ENCODE measurements at regions not wholly inside any gene's neighbourhood (a gene's known extent, or its start where the extent isn't known, plus 50 kb on each side); places are given as distances from the start of the nearest gene placed in this dataset.

- Histone ChIP-seq H3K27me3 (ENCODE audit: control insufficient read depth in 1 of 2, insufficient read depth in 2 of 2, low read length in 2 of 2) (peaks cover 0 to 3% of the 10 kb centered on the region in 2 experiments; a peak in 2 of 5 replicates), H2AFZ (ENCODE audit: low read length) (no peak overlapping the region), H3K36me3 (replicated peaks in 1 of 2; ENCODE audit: control insufficient read depth in 1 of 2, insufficient read depth in 2 of 2, low read length in 2 of 2) (no peaks in the 10 kb centered on the region), H3K9me3 (ENCODE audit: low read length) (no peaks in the 10 kb centered on the region), H3K4me3 (replicated peaks in 1 of 3; ENCODE audit: insufficient read depth in 1 of 3, low read depth in 2 of 3, low read length in 3 of 3) (no peak overlapping the region), H3K4me1 (ENCODE audit: insufficient read depth, low read length) (no peaks in the 10 kb centered on the region), H3K27ac (ENCODE audit: extremely low read length, insufficient read depth, low read length) (no peak overlapping the region), H3K9ac (ENCODE audit: insufficient read depth, low read depth, low read length) (no peak overlapping the region), H3K79me2 (ENCODE audit: insufficient read depth, low read length) (no peaks in the 10 kb centered on the region), H4K20me1 (ENCODE audit: insufficient read depth, low read length) (no peaks in the 10 kb centered on the region), H3K4me2 (ENCODE audit: low read depth, low read length) (no peak overlapping the region)
- 0% methylated on average over 1 of the region's 2 CpGs for WGBS (ENCODE audit: low lambda C conversion rate)
- ChIA-PET POLR2A (no interaction called here), CTCF (ENCODE audit: low intra/inter-chr PET ratio, low total read pairs) (no interaction called here)
- BruUV-seq (replicated peaks): no TSS peak
- in situ Hi-C loops (cut with HindIII; ENCODE audit: extremely low pct_ligation_motif_present, low pct_unique_long_range_greater_than_20kb): no loop called here
- FAIRE-seq (no peak), DNase-seq (ENCODE audit: low spot score) (no peak), ATAC-seq (no peak)
- TF ChIP-seq, protein P1, sequence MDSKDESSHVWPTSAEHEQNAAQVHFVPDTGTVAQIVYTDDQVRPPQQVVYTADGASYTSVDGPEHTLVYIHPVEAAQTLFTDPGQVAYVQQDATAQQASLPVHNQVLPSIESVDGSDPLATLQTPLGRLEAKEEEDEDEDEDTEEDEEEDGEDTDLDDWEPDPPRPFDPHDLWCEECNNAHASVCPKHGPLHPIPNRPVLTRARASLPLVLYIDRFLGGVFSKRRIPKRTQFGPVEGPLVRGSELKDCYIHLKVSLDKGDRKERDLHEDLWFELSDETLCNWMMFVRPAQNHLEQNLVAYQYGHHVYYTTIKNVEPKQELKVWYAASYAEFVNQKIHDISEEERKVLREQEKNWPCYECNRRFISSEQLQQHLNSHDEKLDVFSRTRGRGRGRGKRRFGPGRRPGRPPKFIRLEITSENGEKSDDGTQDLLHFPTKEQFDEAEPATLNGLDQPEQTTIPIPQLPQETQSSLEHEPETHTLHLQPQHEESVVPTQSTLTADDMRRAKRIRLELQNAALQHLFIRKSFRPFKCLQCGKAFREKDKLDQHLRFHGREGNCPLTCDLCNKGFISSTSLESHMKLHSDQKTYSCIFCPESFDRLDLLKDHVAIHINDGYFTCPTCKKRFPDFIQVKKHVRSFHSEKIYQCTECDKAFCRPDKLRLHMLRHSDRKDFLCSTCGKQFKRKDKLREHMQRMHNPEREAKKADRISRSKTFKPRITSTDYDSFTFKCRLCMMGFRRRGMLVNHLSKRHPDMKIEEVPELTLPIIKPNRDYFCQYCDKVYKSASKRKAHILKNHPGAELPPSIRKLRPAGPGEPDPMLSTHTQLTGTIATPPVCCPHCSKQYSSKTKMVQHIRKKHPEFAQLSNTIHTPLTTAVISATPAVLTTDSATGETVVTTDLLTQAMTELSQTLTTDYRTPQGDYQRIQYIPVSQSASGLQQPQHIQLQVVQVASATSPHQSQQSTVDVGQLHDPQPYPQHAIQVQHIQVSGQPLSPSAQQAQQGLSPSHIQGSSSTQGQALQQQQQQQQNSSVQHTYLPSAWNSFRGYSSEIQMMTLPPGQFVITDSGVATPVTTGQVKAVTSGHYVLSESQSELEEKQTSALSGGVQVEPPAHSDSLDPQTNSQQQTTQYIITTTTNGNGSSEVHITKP (CRISPR knock-in tag; IDR thresholded peaks at IDR 0.05; ENCODE audit: low read depth): no peak
- TF ChIP-seq, protein P2, sequence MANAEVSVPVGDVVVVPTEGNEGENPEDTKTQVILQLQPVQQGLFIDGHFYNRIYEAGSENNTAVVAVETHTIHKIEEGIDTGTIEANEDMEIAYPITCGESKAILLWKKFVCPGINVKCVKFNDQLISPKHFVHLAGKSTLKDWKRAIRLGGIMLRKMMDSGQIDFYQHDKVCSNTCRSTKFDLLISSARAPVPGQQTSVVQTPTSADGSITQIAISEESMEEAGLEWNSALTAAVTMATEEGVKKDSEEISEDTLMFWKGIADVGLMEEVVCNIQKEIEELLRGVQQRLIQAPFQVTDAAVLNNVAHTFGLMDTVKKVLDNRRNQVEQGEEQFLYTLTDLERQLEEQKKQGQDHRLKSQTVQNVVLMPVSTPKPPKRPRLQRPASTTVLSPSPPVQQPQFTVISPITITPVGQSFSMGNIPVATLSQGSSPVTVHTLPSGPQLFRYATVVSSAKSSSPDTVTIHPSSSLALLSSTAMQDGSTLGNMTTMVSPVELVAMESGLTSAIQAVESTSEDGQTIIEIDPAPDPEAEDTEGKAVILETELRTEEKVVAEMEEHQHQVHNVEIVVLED (CRISPR knock-in tag; IDR thresholded peaks at IDR 0.05; ENCODE audit: borderline replicate concordance): no peak
- TF ChIP-seq ZNF557 (CRISPR knock-in tag; IDR thresholded peaks at IDR 0.05): no peak
- TF ChIP-seq GABPB1 (CRISPR knock-in tag; IDR thresholded peaks at IDR 0.05): no peak
- no peak for TF ChIP-seq FOXK2 (IDR thresholded peaks at IDR 0.05)
- TF ChIP-seq ZNF564 (CRISPR knock-in tag; IDR thresholded peaks at IDR 0.05): no peak
- no peak for TF ChIP-seq ZNF282 (IDR thresholded peaks at IDR 0.05; ENCODE audit: partially characterized antibody)
- no peak for TF ChIP-seq ZNF232 (CRISPR knock-in tag; IDR thresholded peaks at IDR 0.05; ENCODE audit: borderline replicate concordance)
- no peak for TF ChIP-seq E2F1 (CRISPR knock-in tag; IDR thresholded peaks at IDR 0.05)
- TF ChIP-seq ZNF615 (CRISPR knock-in tag; IDR thresholded peaks at IDR 0.05; ENCODE audit: borderline replicate concordance): no peak
- TF ChIP-seq MAFK (conservative IDR thresholded peaks at IDR 0.05 in 1 of 2, IDR thresholded peaks at IDR 0.05 in 1 of 2; ENCODE audit: low read length in 2 of 2): no peak
- TF ChIP-seq ETV5 (CRISPR knock-in tag; IDR thresholded peaks at IDR 0.05; ENCODE audit: borderline replicate concordance): no peak
- TF ChIP-seq ZNF776 (CRISPR knock-in tag; IDR thresholded peaks at IDR 0.05): no peak
- intact Hi-C loops (cut with micrococcal nuclease; ENCODE audit: unreplicated experiment): no loop called here
These were observed 202.2 kb downstream of the KLF13 start for GRCh38 chr15:31528846-31529245.

Measured in HepG2 (cell line).